ENCODE measurements at regions not wholly inside any gene's neighbourhood (a gene's known extent, or its start where the extent isn't known, plus 50 kb on each side); places are given as distances from the start of the nearest gene placed in this dataset.

- Histone ChIP-seq H3K9me3 (ENCODE audit: low read length) (no peaks in the 10 kb centered on the region), H3K27me3 (ENCODE audit: control insufficient read depth in 1 of 2, insufficient read depth in 2 of 2, low read length in 2 of 2) (no peaks in the 10 kb centered on the region), H3K4me3 (ENCODE audit: low read depth in 1 of 2, low read length in 2 of 2) (no peak overlapping the region), H3K36me3 (ENCODE audit: insufficient read depth, low read length) (no peaks in the 10 kb centered on the region), H3K27ac (ENCODE audit: low read depth, low read length) (no peak overlapping the region), H3K4me1 (ENCODE audit: insufficient read depth, low read length) (no peaks in the 10 kb centered on the region), H3K9ac (ENCODE audit: low read length) (no peak overlapping the region)
Measured at GRCh38 chr3:7854266-7854665, 647.4 kb upstream of the LMCD1 start.

GRCh38 chr3:7854721-7855120 lies 646.9 kb upstream of the LMCD1 start:
- Histone ChIP-seq H3K9ac (ENCODE audit: low read length) (no peak overlapping the region), H3K4me1 (ENCODE audit: insufficient read depth, low read length) (no peaks in the 10 kb centered on the region), H3K9me3 (ENCODE audit: low read length) (no peaks in the 10 kb centered on the region)

GRCh38 chr3:7865611-7866010 lies 636.0 kb upstream of the LMCD1 start:
- H3K36me3 ChIP-seq (ENCODE audit: insufficient read depth, low read length), result no peaks in the 10 kb centered on the region
- no peak overlapping the region for H3K9ac ChIP-seq (ENCODE audit: low read length)
- no peak overlapping the region for H3K27ac ChIP-seq (ENCODE audit: low read depth, low read length)
- no peaks in the 10 kb centered on the region for H3K27me3 ChIP-seq (ENCODE audit: control insufficient read depth in 1 of 2, insufficient read depth in 2 of 2, low read length in 2 of 2)
- no peaks in the 10 kb centered on the region for H3K9me3 ChIP-seq (ENCODE audit: low read length)
- no peaks in the 10 kb centered on the region for H3K4me1 ChIP-seq (ENCODE audit: insufficient read depth, low read length)
- no peak overlapping the region for H3K4me3 ChIP-seq (ENCODE audit: low read depth in 1 of 2, low read length in 2 of 2)

More at GRCh38 chr3:7854721-7855120, 646.9 kb upstream of the LMCD1 start:
- no peak overlapping the region for H3K27ac ChIP-seq (ENCODE audit: low read depth, low read length)
- no peaks in the 10 kb centered on the region for H3K27me3 ChIP-seq (ENCODE audit: control insufficient read depth in 1 of 2, insufficient read depth in 2 of 2, low read length in 2 of 2)
- H3K4me3 ChIP-seq (ENCODE audit: low read depth in 1 of 2, low read length in 2 of 2), result no peak overlapping the region
- H3K36me3 ChIP-seq (ENCODE audit: insufficient read depth, low read length), result no peaks in the 10 kb centered on the region

GRCh38 chr3:7867587-7867986 lies 634.0 kb upstream of the LMCD1 start:
- H3K9ac ChIP-seq (ENCODE audit: low read length), result no peak overlapping the region
- H3K4me3 ChIP-seq (ENCODE audit: low read depth in 1 of 2, low read length in 2 of 2), result no peak overlapping the region
- no peaks in the 10 kb centered on the region for H3K27me3 ChIP-seq (ENCODE audit: control insufficient read depth in 1 of 2, insufficient read depth in 2 of 2, low read length in 2 of 2)
- no peak overlapping the region for H3K27ac ChIP-seq (ENCODE audit: low read depth, low read length)
- no peaks in the 10 kb centered on the region for H3K9me3 ChIP-seq (ENCODE audit: low read length)
- no peaks in the 10 kb centered on the region for H3K36me3 ChIP-seq (ENCODE audit: insufficient read depth, low read length)
- no peaks in the 10 kb centered on the region for H3K4me1 ChIP-seq (ENCODE audit: insufficient read depth, low read length)

- H3K4me1 ChIP-seq (ENCODE audit: insufficient read depth, low read length), result no peaks in the 10 kb centered on the region
- no peaks in the 10 kb centered on the region for H3K27me3 ChIP-seq (ENCODE audit: control insufficient read depth in 1 of 2, insufficient read depth in 2 of 2, low read length in 2 of 2)
- H3K36me3 ChIP-seq (ENCODE audit: insufficient read depth, low read length), result no peaks in the 10 kb centered on the region
- H3K27ac ChIP-seq (ENCODE audit: low read depth, low read length), result no peak overlapping the region
- no peak overlapping the region for H3K4me3 ChIP-seq (ENCODE audit: low read depth in 1 of 2, low read length in 2 of 2)
- no peaks in the 10 kb centered on the region for H3K9me3 ChIP-seq (ENCODE audit: low read length)
- H3K9ac ChIP-seq (ENCODE audit: low read length), result no peak overlapping the region
Measured at GRCh38 chr3:7871003-7871560, 630.5 kb upstream of the LMCD1 start.

- Histone ChIP-seq H3K27ac (ENCODE audit: low read depth, low read length) (no peak overlapping the region), H3K9ac (ENCODE audit: low read length) (no peak overlapping the region), H3K9me3 (ENCODE audit: low read length) (no peaks in the 10 kb centered on the region), H3K27me3 (ENCODE audit: control insufficient read depth in 1 of 2, insufficient read depth in 2 of 2, low read length in 2 of 2) (no peaks in the 10 kb centered on the region), H3K4me3 (ENCODE audit: low read depth in 1 of 2, low read length in 2 of 2) (no peak overlapping the region), H3K4me1 (ENCODE audit: insufficient read depth, low read length) (no peaks in the 10 kb centered on the region), H3K36me3 (ENCODE audit: insufficient read depth, low read length) (no peaks in the 10 kb centered on the region)
Measured at GRCh38 chr3:7874116-7874515, 627.5 kb upstream of the LMCD1 start.

- no peaks in the 10 kb centered on the region for H3K36me3 ChIP-seq (ENCODE audit: insufficient read depth, low read length)
- H3K4me3 ChIP-seq (ENCODE audit: low read depth in 1 of 2, low read length in 2 of 2), result no peak overlapping the region
- no peaks in the 10 kb centered on the region for H3K9me3 ChIP-seq (ENCODE audit: low read length)
- H3K4me1 ChIP-seq (ENCODE audit: insufficient read depth, low read length), result no peaks in the 10 kb centered on the region
- no peak overlapping the region for H3K27ac ChIP-seq (ENCODE audit: low read depth, low read length)
- no peak overlapping the region for H3K9ac ChIP-seq (ENCODE audit: low read length)
- H3K27me3 ChIP-seq (ENCODE audit: control insufficient read depth in 1 of 2, insufficient read depth in 2 of 2, low read length in 2 of 2), result no peaks in the 10 kb centered on the region
Measured at GRCh38 chr3:7875925-7876324, 625.7 kb upstream of the LMCD1 start.

- no peaks in the 10 kb centered on the region for H3K9me3 ChIP-seq (ENCODE audit: low read length)
- H3K27ac ChIP-seq (ENCODE audit: low read depth, low read length), result no peak overlapping the region
- H3K27me3 ChIP-seq (ENCODE audit: control insufficient read depth in 1 of 2, insufficient read depth in 2 of 2, low read length in 2 of 2), result no peaks in the 10 kb centered on the region
- H3K36me3 ChIP-seq (ENCODE audit: insufficient read depth, low read length), result no peaks in the 10 kb centered on the region
- H3K4me1 ChIP-seq (ENCODE audit: insufficient read depth, low read length), result no peaks in the 10 kb centered on the region
- H3K9ac ChIP-seq (ENCODE audit: low read length), result no peak overlapping the region
- H3K4me3 ChIP-seq (ENCODE audit: low read depth in 1 of 2, low read length in 2 of 2), result no peak overlapping the region
Measured at GRCh38 chr3:7876741-7877297, 624.8 kb upstream of the LMCD1 start.

GRCh38 chr3:7877312-7877711 lies 624.3 kb upstream of the LMCD1 start:
- no peaks in the 10 kb centered on the region for H3K9me3 ChIP-seq (ENCODE audit: low read length)
- H3K36me3 ChIP-seq (ENCODE audit: insufficient read depth, low read length), result no peaks in the 10 kb centered on the region
- H3K27ac ChIP-seq (ENCODE audit: low read depth, low read length), result no peak overlapping the region
- H3K4me3 ChIP-seq (ENCODE audit: low read depth in 1 of 2, low read length in 2 of 2), result no peak overlapping the region
- no peak overlapping the region for H3K9ac ChIP-seq (ENCODE audit: low read length)
- H3K27me3 ChIP-seq (ENCODE audit: control insufficient read depth in 1 of 2, insufficient read depth in 2 of 2, low read length in 2 of 2), result no peaks in the 10 kb centered on the region
- H3K4me1 ChIP-seq (ENCODE audit: insufficient read depth, low read length), result no peaks in the 10 kb centered on the region

GRCh38 chr3:7879572-7879971 lies 622.1 kb upstream of the LMCD1 start:
- H3K27ac ChIP-seq (ENCODE audit: low read depth, low read length), result no peak overlapping the region
- no peaks in the 10 kb centered on the region for H3K4me1 ChIP-seq (ENCODE audit: insufficient read depth, low read length)
- no peaks in the 10 kb centered on the region for H3K36me3 ChIP-seq (ENCODE audit: insufficient read depth, low read length)
- no peaks in the 10 kb centered on the region for H3K9me3 ChIP-seq (ENCODE audit: low read length)
- no peak overlapping the region for H3K4me3 ChIP-seq (ENCODE audit: low read depth in 1 of 2, low read length in 2 of 2)
- H3K9ac ChIP-seq (ENCODE audit: low read length), result no peak overlapping the region
- H3K27me3 ChIP-seq (ENCODE audit: control insufficient read depth in 1 of 2, insufficient read depth in 2 of 2, low read length in 2 of 2), result no peaks in the 10 kb centered on the region

- Histone ChIP-seq H3K9ac (ENCODE audit: low read length) (no peak overlapping the region), H3K27ac (ENCODE audit: low read depth, low read length) (no peak overlapping the region), H3K9me3 (ENCODE audit: low read length) (no peaks in the 10 kb centered on the region), H3K27me3 (ENCODE audit: control insufficient read depth in 1 of 2, insufficient read depth in 2 of 2, low read length in 2 of 2) (no peaks in the 10 kb centered on the region), H3K36me3 (ENCODE audit: insufficient read depth, low read length) (no peaks in the 10 kb centered on the region), H3K4me1 (ENCODE audit: insufficient read depth, low read length) (no peaks in the 10 kb centered on the region), H3K4me3 (ENCODE audit: low read depth in 1 of 2, low read length in 2 of 2) (no peak overlapping the region)
Measured at GRCh38 chr3:7881946-7882345, 619.7 kb upstream of the LMCD1 start.

- Histone ChIP-seq H3K4me1 (ENCODE audit: insufficient read depth, low read length) (no peaks in the 10 kb centered on the region), H3K27me3 (ENCODE audit: control insufficient read depth in 1 of 2, insufficient read depth in 2 of 2, low read length in 2 of 2) (no peaks in the 10 kb centered on the region), H3K9me3 (ENCODE audit: low read length) (no peaks in the 10 kb centered on the region), H3K4me3 (ENCODE audit: low read depth in 1 of 2, low read length in 2 of 2) (no peak overlapping the region), H3K36me3 (ENCODE audit: insufficient read depth, low read length) (no peaks in the 10 kb centered on the region), H3K27ac (ENCODE audit: low read depth, low read length) (no peak overlapping the region), H3K9ac (ENCODE audit: low read length) (no peak overlapping the region)
Measured at GRCh38 chr3:7897655-7898054, 604.0 kb upstream of the LMCD1 start.
